ENCODE measurements at regions not wholly inside any gene's neighbourhood (a gene's known extent, or its start where the extent isn't known, plus 50 kb on each side); places are given as distances from the start of the nearest gene placed in this dataset.

- no peak for DNase-seq
Measured at GRCh38 chr5:58148254-58148775, 311.6 kb downstream of the PLK2 start.

GRCh38 chr5:58145397-58145934, 314.4 kb downstream of the PLK2 start:
- DNase-seq: no peak

DNA sequence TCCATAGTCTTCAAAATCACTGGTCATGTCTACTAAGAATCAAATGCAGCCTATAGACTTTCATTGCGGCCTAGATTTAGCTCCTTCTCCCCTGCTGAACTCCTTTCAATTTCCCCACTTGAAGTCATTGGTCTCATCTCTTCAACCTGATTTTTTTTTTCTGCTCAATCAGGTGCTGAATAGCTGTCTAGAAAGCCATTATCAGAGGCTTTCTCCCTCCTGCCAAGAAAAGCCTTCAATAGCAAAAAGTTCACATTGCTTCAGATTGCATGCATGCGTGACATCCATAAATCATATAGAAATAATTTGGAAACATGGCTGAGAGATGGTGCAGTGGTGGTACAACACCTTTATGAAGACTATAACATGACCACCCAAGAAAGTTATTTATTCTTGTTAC, 316.2 kb downstream of the PLK2 start:
- DNase-seq: no peak

GRCh38 chr5:58143181-58143580, 316.7 kb downstream of the PLK2 start:
- no peak for DNase-seq

DNA sequence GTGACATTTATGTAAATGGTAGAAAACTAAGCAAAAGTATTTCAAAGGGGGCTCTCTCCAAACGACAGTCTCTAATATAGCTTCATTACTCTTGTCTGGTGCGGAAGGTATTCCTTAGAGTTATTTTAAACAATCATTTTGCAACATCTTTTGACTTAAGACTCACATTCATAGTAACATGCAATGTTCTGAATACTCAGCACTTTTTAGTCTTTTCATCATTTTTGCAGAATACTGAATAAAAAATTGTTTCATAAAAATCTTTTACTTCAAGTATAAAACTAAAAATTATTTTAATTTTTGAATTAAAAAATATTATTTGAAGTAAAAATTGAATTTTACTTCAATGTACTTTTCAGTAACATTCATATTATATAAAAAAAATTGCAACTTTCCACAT, 321.1 kb downstream of the PLK2 start:
- DNase-seq: no peak

DNA sequence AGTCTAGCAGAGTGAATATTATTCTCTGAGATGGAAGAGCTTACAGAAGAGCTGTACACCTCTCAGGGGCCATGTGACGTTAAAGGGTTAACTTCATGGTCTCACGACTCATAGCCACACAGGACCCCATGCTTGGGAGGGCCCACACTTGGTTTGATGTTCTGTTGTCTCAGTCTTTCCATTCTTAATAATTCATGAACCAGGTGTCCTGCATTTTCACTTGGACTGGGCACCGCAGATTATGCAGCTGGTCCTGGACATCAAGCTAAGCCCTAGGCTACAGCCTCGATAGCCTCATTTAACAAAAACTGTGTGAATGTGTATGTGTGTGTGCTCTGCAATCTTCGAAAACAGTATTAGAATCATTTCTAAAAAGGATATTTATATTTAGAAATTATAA, 323.5 kb downstream of the PLK2 start:
- no peak for DNase-seq

GRCh38 chr5:58135571-58136335, 324.1 kb downstream of the PLK2 start:
- no peak for DNase-seq

DNA sequence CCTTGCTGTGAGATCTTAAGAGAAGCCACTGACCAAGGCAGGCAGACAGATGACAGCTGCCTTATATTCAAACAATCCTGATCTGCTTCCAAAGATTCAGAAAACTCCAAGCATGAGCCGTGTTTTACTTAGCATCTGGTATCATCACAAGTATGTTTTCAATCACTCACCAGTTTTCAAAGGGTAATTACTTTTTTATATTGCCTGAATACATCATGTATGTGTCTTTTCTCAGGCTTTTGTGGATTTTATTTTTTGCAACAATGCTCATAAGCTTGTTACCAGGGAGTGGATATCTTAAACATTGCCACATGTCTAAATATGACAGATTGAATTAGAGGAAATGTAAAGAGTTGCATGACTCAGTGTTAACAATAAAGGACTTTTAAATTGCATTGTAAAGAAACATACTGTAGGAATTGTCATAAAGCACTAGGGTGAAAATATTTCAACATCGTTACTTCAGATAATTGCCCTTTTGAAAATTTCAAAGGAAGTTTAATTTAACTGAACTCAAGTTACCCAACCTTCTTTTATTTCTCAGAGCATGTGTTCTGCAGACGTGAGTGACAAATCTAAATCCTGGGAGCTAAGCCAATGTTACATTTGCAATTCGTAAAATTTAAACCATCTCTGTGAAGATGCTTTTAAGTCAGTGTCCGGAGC, 326.1 kb downstream of the PLK2 start:
- DNase-seq: no peak

- no peak for DNase-seq
Measured at GRCh38 chr5:58133216-58133615, 326.7 kb downstream of the PLK2 start.

GRCh38 chr5:58127255-58128220, 332.3 kb downstream of the PLK2 start:
- DNase-seq: no peak

DNA sequence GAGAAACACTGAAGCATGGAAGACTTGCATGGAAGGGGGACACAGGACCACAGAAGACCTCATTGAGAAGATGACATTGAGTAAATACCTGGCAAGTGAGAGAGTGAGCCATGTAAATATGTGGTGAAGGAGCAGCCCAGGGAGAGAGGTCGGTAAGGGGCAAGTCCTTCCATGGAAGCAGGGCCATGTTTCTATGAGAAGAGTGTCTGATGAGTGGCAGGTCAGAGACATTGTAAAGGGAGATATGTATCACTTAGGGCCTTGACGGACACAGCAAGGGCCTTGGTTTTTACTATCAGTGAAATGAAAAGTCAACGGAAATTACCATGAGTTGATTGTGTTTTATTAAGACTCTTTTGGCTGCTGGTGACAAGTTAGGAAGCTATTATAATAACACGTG, 336.4 kb downstream of the PLK2 start:
- DNase-seq: no peak

DNA sequence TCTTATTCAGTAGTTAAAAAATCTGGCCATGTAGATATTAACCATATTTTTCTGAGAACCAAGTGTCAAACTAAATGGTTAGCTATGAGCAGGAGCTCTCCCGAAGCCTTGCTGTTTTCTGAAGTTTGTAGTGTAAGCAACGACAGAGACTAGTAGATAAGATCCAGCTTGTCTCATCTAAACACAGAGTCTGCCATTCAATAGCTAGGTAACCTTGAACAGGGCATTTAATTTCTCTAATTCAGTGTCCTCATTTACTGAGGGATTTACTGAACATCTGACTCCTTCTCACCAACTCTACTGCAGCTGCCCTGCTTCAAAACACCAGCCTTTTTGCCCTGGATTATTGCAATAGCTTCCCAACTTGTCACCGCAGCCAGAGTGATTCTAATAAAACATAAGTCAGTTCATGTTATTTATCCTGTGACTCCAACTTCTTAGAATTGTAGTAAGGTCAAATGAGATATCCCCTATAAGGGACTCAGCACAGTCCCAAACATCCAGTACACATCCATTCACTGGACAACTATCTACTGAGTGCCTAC, 337.0 kb downstream of the PLK2 start:
- DNase-seq: no peak

GRCh38 chr5:58122157-58122556, 337.7 kb downstream of the PLK2 start:
- DNase-seq: no peak

GRCh38 chr5:58121391-58121790, 338.5 kb downstream of the PLK2 start:
- DNase-seq: no peak

DNA sequence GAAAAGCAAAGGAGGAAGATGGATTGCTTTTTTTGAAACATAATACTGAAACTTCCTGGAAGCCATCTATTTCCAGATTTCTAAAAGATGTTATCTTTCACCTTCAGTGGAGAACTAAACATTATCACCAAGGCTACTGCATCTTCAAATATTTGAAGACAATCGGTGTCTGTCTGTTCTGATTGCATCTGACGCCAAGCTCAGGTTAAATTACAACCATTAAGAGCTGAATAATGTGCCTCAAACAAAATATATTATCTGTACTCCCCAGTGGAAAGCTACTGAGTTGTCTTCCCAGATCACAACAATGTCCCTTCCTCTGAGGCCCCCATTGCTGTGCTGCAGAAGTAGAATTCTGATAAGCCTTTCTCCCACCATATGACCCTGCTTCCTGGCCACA, 342.3 kb downstream of the PLK2 start:
- no peak for DNase-seq

- no peak for DNase-seq
Measured at GRCh38 chr5:58116346-58116745, 343.5 kb downstream of the PLK2 start.

DNA sequence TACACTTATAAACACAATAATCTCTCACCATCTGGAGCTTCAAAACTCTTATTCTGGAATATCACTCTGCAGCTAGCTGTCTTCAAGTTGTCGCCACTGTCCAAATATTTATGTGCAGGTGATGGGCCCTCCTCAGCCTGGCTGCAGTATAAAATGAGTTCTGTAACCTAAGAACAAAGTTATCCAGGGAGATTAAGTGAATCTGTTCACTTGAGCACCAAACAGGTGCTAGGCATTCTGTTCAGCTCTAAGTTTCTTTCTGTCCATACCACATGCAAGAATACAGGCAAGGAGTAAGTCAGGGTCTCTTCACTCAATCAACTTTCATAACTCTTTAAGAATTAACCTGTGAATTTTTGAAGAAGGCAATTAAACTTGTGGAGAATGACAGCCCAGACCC, 344.1 kb downstream of the PLK2 start:
- DNase-seq: no peak

DNA sequence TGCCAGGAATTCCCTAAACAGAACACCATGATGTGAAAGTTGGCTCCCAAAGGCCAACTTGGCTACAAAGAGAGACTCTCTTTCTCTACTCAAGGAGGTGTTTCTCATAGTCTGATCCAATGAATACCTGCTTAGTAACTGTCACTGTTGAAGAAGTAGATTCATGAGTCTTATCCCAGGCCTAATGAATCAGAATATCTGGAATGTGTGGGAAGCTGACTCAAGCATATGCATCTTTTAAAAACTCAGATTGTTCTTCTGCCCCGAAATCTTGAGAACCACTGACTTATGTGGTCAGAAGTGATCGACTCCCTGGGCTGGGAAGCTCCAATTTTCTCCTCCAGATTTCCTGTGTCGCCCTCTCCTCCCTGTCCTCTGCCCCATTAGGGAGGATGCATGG, 345.6 kb downstream of the PLK2 start:
- DNase-seq: no peak

GRCh38 chr5:58113172-58113571, 346.7 kb downstream of the PLK2 start:
- no peak for DNase-seq

DNA sequence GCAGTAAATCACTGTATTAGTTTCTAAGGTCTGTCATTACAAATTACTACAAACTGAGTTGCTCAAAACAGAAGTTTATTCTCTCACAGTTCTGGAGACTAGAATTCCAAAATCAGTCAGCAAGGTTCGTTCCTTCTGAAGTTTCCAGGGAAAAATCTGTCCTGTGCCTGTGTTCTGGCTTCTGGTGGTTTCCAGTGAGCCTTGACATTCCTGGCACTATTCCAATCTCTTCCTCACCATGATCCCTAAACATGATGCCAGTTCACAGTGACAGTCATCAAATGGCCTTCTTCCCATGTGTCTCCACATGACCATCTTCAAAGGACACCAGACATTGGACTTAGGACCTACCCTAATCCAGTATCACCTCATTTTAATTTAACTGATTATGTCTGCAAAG, 351.4 kb downstream of the PLK2 start:
- DNase-seq: no peak

DNA sequence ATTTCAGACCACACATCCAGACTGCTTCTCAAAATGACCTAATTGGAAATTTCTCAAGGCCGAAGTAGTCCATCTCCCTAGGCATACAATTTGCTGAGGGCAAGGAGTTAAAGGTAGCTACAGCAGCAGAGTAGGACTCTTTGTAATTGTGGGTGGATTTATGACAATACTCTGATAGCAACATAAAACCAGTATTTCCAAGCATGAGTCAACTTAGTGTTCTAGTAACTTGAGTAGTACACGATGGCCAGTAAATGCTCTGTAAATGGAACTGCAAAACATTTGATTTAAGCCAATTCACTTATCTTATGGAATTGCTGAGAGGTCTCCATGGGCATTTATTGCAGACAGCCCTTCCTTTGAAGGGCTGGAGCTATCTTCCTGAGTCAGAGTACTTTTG, 352.2 kb downstream of the PLK2 start:
- DNase-seq: no peak

DNA sequence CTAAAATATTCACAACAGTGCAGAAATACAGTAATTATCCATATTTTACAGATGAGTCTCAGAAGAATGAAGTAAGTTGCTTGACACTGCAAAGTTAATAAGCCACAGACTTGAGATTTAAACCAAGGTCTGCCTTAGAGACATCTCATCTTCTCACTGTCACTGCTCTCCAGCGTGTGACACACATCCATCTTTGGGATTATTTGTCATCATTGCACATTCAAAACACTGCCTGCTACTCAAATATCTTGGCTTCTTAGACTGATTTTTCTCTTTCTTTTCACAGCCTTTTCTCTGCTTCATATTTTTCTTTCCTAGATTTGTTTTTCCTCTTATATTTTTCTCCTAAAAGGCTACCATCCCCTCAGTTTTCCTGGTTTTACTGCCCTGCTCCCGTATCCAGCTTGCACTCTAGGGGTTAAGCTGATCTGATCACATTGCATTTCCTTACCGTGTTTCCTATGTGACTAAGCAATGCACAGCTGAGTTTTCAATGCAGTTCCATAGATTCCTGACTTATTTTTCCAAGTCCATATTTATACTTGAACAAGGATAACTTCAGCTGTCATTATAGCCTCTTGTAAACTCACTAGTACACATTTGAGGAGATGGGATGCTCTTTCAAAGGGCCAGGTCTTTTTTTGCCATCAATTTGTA, 353.0 kb downstream of the PLK2 start:
- no peak for DNase-seq

Measured in occipital lobe (tissue), 1 donor.